ENCODE measurements at regions not wholly inside any gene's neighbourhood (a gene's known extent, or its start where the extent isn't known, plus 50 kb on each side); places are given as distances from the start of the nearest gene placed in this dataset.

- FAIRE-seq, result no peak
- H3K27me3 ChIP-seq (ENCODE audit: control insufficient read depth, insufficient read depth, low read length), result no peaks in the 10 kb centered on the region
- intact Hi-C loops (cut with DNase I), result no loop called here
These were observed 631.2 kb upstream of the ZFP42 start for GRCh38 chr4:187364401-187364800.

DNA sequence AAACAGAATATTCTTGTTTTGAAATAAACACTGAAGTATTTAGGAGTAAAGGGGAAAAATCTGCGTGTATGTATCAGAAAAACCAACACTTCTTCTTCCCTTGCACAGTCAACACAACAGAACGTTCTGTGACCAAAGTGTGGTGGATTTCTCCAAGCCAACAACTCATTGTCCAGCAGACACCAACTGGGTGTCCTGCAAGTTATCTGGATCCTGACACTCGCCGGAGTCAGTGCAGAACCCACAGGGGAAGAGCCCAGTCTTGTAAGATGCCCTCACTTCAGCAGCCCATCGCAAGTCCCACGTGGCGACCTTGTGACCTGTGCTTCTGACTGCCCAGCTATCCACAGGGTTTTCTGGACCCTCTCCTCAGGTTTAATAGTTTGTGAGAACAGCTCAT is 630.7 kb upstream of the ZFP42 start:
- Histone ChIP-seq H3K4me3 (ENCODE audit: low read length in 3 of 3) (no peak overlapping the region), H3K4me1 (ENCODE audit: control insufficient read depth in 2 of 3, insufficient read depth in 2 of 3, low read depth in 1 of 3, low read length in 3 of 3) (no peaks in the 10 kb centered on the region), H3K27me3 (ENCODE audit: control insufficient read depth, insufficient read depth, low read length) (no peaks in the 10 kb centered on the region), H3K36me3 (ENCODE audit: control insufficient read depth in 2 of 3, insufficient read depth in 3 of 3, low read length in 3 of 3) (no peaks in the 10 kb centered on the region), H3K9me3 (ENCODE audit: control insufficient read depth in 2 of 3, insufficient read depth in 1 of 3, low read length in 3 of 3) (no peaks in the 10 kb centered on the region), H3K27ac (ENCODE audit: low read depth in 2 of 2, low read length in 2 of 2) (no peak overlapping the region), H3K9ac (ENCODE audit: low read length in 3 of 3) (no peak overlapping the region)
- TF ChIP-seq, protein P1, sequence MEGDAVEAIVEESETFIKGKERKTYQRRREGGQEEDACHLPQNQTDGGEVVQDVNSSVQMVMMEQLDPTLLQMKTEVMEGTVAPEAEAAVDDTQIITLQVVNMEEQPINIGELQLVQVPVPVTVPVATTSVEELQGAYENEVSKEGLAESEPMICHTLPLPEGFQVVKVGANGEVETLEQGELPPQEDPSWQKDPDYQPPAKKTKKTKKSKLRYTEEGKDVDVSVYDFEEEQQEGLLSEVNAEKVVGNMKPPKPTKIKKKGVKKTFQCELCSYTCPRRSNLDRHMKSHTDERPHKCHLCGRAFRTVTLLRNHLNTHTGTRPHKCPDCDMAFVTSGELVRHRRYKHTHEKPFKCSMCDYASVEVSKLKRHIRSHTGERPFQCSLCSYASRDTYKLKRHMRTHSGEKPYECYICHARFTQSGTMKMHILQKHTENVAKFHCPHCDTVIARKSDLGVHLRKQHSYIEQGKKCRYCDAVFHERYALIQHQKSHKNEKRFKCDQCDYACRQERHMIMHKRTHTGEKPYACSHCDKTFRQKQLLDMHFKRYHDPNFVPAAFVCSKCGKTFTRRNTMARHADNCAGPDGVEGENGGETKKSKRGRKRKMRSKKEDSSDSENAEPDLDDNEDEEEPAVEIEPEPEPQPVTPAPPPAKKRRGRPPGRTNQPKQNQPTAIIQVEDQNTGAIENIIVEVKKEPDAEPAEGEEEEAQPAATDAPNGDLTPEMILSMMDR (IDR thresholded peaks at IDR 0.05; ENCODE audit: borderline replicate concordance, extremely low read depth, insufficient read depth), result no peak
- DNase-seq (no peak), FAIRE-seq (no peak)
- intact Hi-C loops (cut with DNase I), result no loop called here

More at GRCh38 chr4:187364401-187364800, 631.2 kb upstream of the ZFP42 start:
- no peaks in the 10 kb centered on the region for H3K4me1 ChIP-seq (ENCODE audit: control insufficient read depth in 2 of 3, insufficient read depth in 2 of 3, low read depth in 1 of 3, low read length in 3 of 3)
- no peaks in the 10 kb centered on the region for H3K36me3 ChIP-seq (ENCODE audit: control insufficient read depth in 2 of 3, insufficient read depth in 3 of 3, low read length in 3 of 3)
- no peaks in the 10 kb centered on the region for H3K9me3 ChIP-seq (ENCODE audit: control insufficient read depth in 2 of 3, insufficient read depth in 1 of 3, low read length in 3 of 3)
- H3K9ac ChIP-seq (ENCODE audit: low read length in 3 of 3), result no peak overlapping the region
- DNase-seq, result no peak
- no peak overlapping the region for H3K4me3 ChIP-seq (ENCODE audit: low read length in 3 of 3)
- TF ChIP-seq, protein P1 (IDR thresholded peaks at IDR 0.05; ENCODE audit: borderline replicate concordance, extremely low read depth, insufficient read depth), result no peak
- H3K27ac ChIP-seq (ENCODE audit: low read depth in 2 of 2, low read length in 2 of 2), result no peak overlapping the region

GRCh38 chr4:187366530-187366929 is 629.0 kb upstream of the ZFP42 start:
- TF ChIP-seq, protein P1 (IDR thresholded peaks at IDR 0.05; ENCODE audit: borderline replicate concordance, extremely low read depth, insufficient read depth), result no peak
- no peaks in the 10 kb centered on the region for H3K36me3 ChIP-seq (ENCODE audit: control insufficient read depth in 2 of 3, insufficient read depth in 3 of 3, low read length in 3 of 3)
- FAIRE-seq (no peak), DNase-seq (peak in 4 of 5 donors; percentile 35 to 45 (median 40))
- H3K9me3 ChIP-seq (ENCODE audit: control insufficient read depth in 2 of 3, insufficient read depth in 1 of 3, low read length in 3 of 3), result no peaks in the 10 kb centered on the region
- no peaks in the 10 kb centered on the region for H3K4me1 ChIP-seq (ENCODE audit: control insufficient read depth in 2 of 3, insufficient read depth in 2 of 3, low read depth in 1 of 3, low read length in 3 of 3)
- no peak overlapping the region for H3K9ac ChIP-seq (ENCODE audit: low read length in 3 of 3)
- intact Hi-C loops (cut with DNase I), result no loop called here
- H3K27me3 ChIP-seq (ENCODE audit: control insufficient read depth, insufficient read depth, low read length), result no peaks in the 10 kb centered on the region
- no peak overlapping the region for H3K27ac ChIP-seq (ENCODE audit: low read depth in 2 of 2, low read length in 2 of 2)
- no peak overlapping the region for H3K4me3 ChIP-seq (ENCODE audit: low read length in 3 of 3)

DNA sequence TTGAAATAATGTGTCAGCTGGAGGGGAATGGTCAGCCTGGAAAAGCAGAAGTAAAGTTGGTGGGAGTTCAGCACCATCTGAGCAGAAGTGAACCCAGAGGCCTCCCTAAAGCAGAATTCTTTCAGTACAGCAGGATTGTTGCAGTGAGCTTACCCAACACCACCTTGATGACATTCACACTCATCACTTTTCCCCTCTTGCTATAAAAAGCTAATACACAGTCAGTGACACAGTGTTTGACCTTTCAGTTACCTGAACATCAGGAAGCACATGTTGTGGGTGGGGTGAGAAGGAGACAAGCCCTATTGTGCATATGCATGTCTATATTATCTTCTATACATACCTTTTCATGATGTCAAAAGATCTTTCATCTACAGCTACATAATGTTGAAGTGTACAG is 624.7 kb upstream of the ZFP42 start:
- H3K36me3 ChIP-seq (ENCODE audit: control insufficient read depth in 2 of 3, insufficient read depth in 3 of 3, low read length in 3 of 3), result no peaks in the 10 kb centered on the region
- TF ChIP-seq, protein P1 (IDR thresholded peaks at IDR 0.05; ENCODE audit: borderline replicate concordance, extremely low read depth, insufficient read depth), result no peak
- H3K4me1 ChIP-seq (ENCODE audit: control insufficient read depth in 2 of 3, insufficient read depth in 2 of 3, low read depth in 1 of 3, low read length in 3 of 3), result no peaks in the 10 kb centered on the region
- intact Hi-C loops (cut with DNase I), result no loop called here
- no peak for DNase-seq
- H3K27me3 ChIP-seq (ENCODE audit: control insufficient read depth, insufficient read depth, low read length), result no peaks in the 10 kb centered on the region
- no peak overlapping the region for H3K27ac ChIP-seq (ENCODE audit: low read depth in 2 of 2, low read length in 2 of 2)
- no peaks in the 10 kb centered on the region for H3K9me3 ChIP-seq (ENCODE audit: control insufficient read depth in 2 of 3, insufficient read depth in 1 of 3, low read length in 3 of 3)
- no peak overlapping the region for H3K9ac ChIP-seq (ENCODE audit: low read length in 3 of 3)
- H3K4me3 ChIP-seq (ENCODE audit: low read length in 3 of 3), result no peak overlapping the region
- no peak for FAIRE-seq

All from kidney (tissue), 13 donors.